Prostate gland (tissue), 2 donors: ENCODE measurements at regions not wholly inside any gene's neighbourhood (a gene's known extent, or its start where the extent isn't known, plus 50 kb on each side); places are given as distances from the start of the nearest gene placed in this dataset.

Experiments
- DNase-seq: peaks from one replicate; pipeline ENCODE4 v3.0.0-alpha.2; 2019; ENCODE audit warnings: low spot score
- H3K27ac ChIP-seq, 2 donors: fragments of 200-600 bp; sonication (generic); 2 replicates each; pipeline ENCODE4 v1.5.1; 2017 to 2019
- H3K27me3 ChIP-seq: fragments of 200-600 bp; sonication (generic); replicated peaks from 2 replicates; pipeline ENCODE4 v1.5.1; 2019; ENCODE audit not compliant: insufficient read depth
- H3K36me3 ChIP-seq, 2 donors: fragments of 200-600 bp; sonication (generic); 1 replicate in 1 of 2; 2 replicates in 1 of 2; pipeline versions ENCODE4 v1.5.1 to v1.8.1; 2017 to 2019
- H3K4me1 ChIP-seq: fragments of 200-600 bp; sonication (generic); replicated peaks from 2 replicates; pipeline ENCODE4 v1.5.1; 2019
- H3K4me3 ChIP-seq, 2 donors: fragments of 200-600 bp; sonication (generic); 2 replicates each; pipeline ENCODE4 v1.5.1; 2017 to 2019
- H3K9me3 ChIP-seq: fragments of 200-600 bp; sonication (generic); 2 replicates; pipeline ENCODE4 v1.5.1; 2017
- CTCF ChIP-seq, 4 experiments: fragments of 200-600 bp in 2 of 4; fragments of 450-650 bp in 2 of 4; sonication (generic) in 2 of 4; IDR thresholded peaks; 1 replicate in 3 of 4; 2 replicates in 1 of 4; pipeline ENCODE4 v1.5.1; 2016 to 2019; ENCODE audit warnings: antibody characterized with exemption in 4 of 4, mild to moderate bottlenecking in 2 of 4, moderate library complexity in 2 of 4
- POLR2A ChIP-seq: fragments of 450-650 bp; IDR thresholded peaks from one replicate; pipeline ENCODE4 v1.6.1; 2016; ENCODE audit warnings: antibody characterized with exemption, mild to moderate bottlenecking
- POLR2AphosphoS5 ChIP-seq: sonication (generic); formaldehyde crosslinking; IDR thresholded peaks from one replicate; pipeline ENCODE4 v1.6.1; 2017; ENCODE audit warnings: antibody characterized with exemption
- WGBS: methylation state at CpG from one replicate; pipeline ENCODE4 v1.1.5; 2018; 5-methylcytosine and 5-hydroxymethylcytosine counted together
- intact Hi-C: fragments of 100-400 bp; cut with DNase I; formaldehyde crosslinking; loops from one replicate; pipeline ENCODE4 v1.14.2; 2022

DNA sequence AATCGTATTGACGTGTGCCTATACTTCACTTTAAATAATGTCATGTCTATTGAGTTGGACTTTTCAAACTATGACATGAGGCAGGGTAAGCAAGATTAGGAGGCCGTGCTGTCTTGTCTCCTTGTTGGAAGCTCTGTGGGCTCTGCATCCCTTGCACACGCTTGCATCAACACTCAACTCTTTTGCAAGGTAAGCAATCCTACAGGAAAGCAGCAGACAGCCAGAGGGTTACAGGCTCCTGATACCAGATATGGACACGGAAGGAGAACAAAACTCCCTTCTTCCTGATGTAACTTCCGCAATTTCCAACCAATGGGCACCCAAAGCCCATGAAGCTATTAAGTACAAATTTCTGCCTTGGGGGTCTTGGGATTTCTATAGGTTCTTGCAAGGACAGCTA lies 1520.7 kb upstream of the B3GALT2 start:
- intact Hi-C loops = no loop called here
- 89% methylated on average over 6 of the region's 6 CpGs for WGBS
- H3K36me3 ChIP-seq = no peaks in the 10 kb centered on the region
- no peak overlapping the region for H3K4me3 ChIP-seq
- H3K4me1 ChIP-seq = no peaks in the 10 kb centered on the region
- H3K27ac ChIP-seq = no peak overlapping the region
- H3K27me3 ChIP-seq = no peaks in the 10 kb centered on the region
- TF ChIP-seq POLR2AphosphoS5 (no peak), POLR2A (no peak), CTCF (IDR thresholded peaks at IDR 0.05) (no peak)
- no peak for DNase-seq
- H3K9me3 ChIP-seq = no peaks in the 10 kb centered on the region

DNA sequence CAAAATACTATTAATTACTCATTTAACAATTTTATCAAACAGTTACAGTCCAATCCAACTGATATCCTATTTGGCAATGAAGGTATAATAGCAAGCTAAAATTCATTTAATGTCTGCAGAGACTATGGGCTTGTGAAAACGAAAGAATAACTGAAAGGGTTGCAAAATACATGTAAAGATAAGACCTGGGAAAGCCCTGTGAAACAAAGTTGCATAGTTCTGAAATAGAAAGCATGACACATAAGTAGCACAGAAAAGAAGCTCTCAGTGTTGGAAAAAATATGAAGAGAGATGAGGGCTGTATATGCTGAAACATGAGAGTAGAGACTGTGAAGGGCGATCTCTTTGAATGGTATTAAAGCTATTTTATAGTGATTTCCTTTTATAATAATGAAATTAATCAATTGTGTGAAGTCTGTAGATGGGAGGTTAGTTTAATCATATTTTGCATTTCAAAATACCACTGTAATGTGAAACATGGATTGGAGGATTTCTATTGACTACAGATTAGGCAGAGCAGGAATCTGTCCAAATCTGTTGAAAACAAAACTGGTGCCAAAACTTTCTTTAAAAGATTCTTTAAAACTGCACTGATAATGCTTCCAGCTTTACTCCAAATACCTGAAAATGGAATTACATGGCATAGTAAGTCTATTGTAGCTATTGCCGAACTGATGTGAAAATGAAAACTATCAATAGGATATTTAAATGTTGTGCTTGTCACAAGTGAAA lies 1518.9 kb upstream of the B3GALT2 start:
- H3K36me3 ChIP-seq = no peaks in the 10 kb centered on the region
- WGBS = 61% methylated on average over 3 of the region's 3 CpGs
- H3K4me3 ChIP-seq = no peak overlapping the region
- H3K27me3 ChIP-seq = no peaks in the 10 kb centered on the region
- DNase-seq = no peak
- intact Hi-C loops = no loop called here
- H3K4me1 ChIP-seq = no peaks in the 10 kb centered on the region
- no peak overlapping the region for H3K27ac ChIP-seq
- no peak for TF ChIP-seq POLR2AphosphoS5
- no peak for TF ChIP-seq CTCF (IDR thresholded peaks at IDR 0.05)
- no peak for TF ChIP-seq POLR2A
- H3K9me3 ChIP-seq = no peaks in the 10 kb centered on the region

GRCh38 chr1:194698908-194699318 lies 1512.5 kb upstream of the B3GALT2 start:
- Histone ChIP-seq H3K27me3 (no peaks in the 10 kb centered on the region), H3K9me3 (no peaks in the 10 kb centered on the region), H3K36me3 (no peaks in the 10 kb centered on the region), H3K27ac (no peak overlapping the region), H3K4me1 (no peaks in the 10 kb centered on the region), H3K4me3 (no peak overlapping the region)
- no peak for DNase-seq
- 60% methylated on average over 7 of the region's 7 CpGs for WGBS
- intact Hi-C loops = no loop called here
- TF ChIP-seq POLR2AphosphoS5 (no peak), POLR2A (no peak), CTCF (IDR thresholded peaks at IDR 0.05) (no peak)

- Histone ChIP-seq H3K27ac (no peak overlapping the region), H3K4me1 (no peaks in the 10 kb centered on the region), H3K9me3 (no peaks in the 10 kb centered on the region), H3K36me3 (no peaks in the 10 kb centered on the region), H3K27me3 (no peaks in the 10 kb centered on the region), H3K4me3 (no peak overlapping the region)
- no peak for TF ChIP-seq POLR2A
- no peak for TF ChIP-seq CTCF (IDR thresholded peaks at IDR 0.05)
- no peak for DNase-seq
- 92% methylated on average over 2 of the region's 2 CpGs for WGBS
- intact Hi-C loops = no loop called here
These were observed 1506.8 kb upstream of the B3GALT2 start for GRCh38 chr1:194693244-194693643.

GRCh38 chr1:194684636-194685035 lies 1498.2 kb upstream of the B3GALT2 start:
- 63% methylated on average over 2 of the region's 2 CpGs for WGBS
- Histone ChIP-seq H3K27ac (no peak overlapping the region), H3K4me3 (no peak overlapping the region), H3K36me3 (no peaks in the 10 kb centered on the region), H3K4me1 (no peaks in the 10 kb centered on the region), H3K9me3 (no peaks in the 10 kb centered on the region), H3K27me3 (no peaks in the 10 kb centered on the region)
- no peak for TF ChIP-seq POLR2AphosphoS5
- TF ChIP-seq POLR2A = no peak
- no peak for TF ChIP-seq CTCF (IDR thresholded peaks at IDR 0.05)
- intact Hi-C loops = no loop called here
- DNase-seq = no peak
